GM06990 (cell line): ENCODE measurements at regions not wholly inside any gene's neighbourhood (a gene's known extent, or its start where the extent isn't known, plus 50 kb on each side); places are given as distances from the start of the nearest gene placed in this dataset.

Experiments used
- DNase-seq: peaks from one replicate; pipeline ENCODE4 v3.0.0-alpha.2; 2011; ENCODE audit not compliant: insufficient read length; ENCODE audit errors: extremely low read depth
- H3K27me3 ChIP-seq: replicated peaks from 2 replicates; pipeline ENCODE4 v1.6.0; 2011; ENCODE audit warnings: low read length; ENCODE audit not compliant: control insufficient read depth, insufficient read depth
- H3K36me3 ChIP-seq: 2 replicates; pipeline ENCODE4 v1.5.1; 2011; ENCODE audit warnings: low read length; ENCODE audit not compliant: control insufficient read depth, insufficient read depth
- H3K4me3 ChIP-seq: replicated peaks from 2 replicates; pipeline ENCODE4 v1.5.1; 2011; ENCODE audit warnings: low read depth, mild to moderate bottlenecking, control low read depth, low read length
- TF ChIP-seq, protein P1 (sequence below): IDR thresholded peaks from 2 replicates; pipeline ENCODE4 v1.5.1; 2011; ENCODE audit warnings: low read length, control low read depth, mild to moderate bottlenecking, inconsistent platforms; ENCODE audit not compliant: insufficient read depth, poor library complexity, severe bottlenecking

DNA sequence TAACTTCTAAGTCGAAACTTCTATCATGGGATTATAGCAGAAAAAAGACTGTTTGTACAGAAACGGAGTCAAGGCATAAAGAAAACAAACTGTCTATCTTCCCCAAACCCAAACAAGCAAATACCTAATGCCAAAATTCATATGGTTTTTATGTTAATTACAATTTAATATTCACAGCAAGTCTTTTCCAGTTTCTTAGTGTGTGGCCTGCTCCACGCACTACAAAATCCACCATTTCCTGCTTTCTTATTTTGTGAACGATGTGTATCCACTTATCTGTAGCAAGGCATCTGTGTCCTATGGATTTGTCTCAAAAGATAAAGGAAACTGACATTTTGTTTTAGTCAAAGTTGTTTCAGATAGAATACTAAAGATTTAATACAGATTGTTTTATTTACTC is 588.0 kb upstream of the CCDC54 start:
- no peaks in the 10 kb centered on the region for H3K27me3 ChIP-seq
- no peaks in the 10 kb centered on the region for H3K36me3 ChIP-seq
- TF ChIP-seq, protein P1, sequence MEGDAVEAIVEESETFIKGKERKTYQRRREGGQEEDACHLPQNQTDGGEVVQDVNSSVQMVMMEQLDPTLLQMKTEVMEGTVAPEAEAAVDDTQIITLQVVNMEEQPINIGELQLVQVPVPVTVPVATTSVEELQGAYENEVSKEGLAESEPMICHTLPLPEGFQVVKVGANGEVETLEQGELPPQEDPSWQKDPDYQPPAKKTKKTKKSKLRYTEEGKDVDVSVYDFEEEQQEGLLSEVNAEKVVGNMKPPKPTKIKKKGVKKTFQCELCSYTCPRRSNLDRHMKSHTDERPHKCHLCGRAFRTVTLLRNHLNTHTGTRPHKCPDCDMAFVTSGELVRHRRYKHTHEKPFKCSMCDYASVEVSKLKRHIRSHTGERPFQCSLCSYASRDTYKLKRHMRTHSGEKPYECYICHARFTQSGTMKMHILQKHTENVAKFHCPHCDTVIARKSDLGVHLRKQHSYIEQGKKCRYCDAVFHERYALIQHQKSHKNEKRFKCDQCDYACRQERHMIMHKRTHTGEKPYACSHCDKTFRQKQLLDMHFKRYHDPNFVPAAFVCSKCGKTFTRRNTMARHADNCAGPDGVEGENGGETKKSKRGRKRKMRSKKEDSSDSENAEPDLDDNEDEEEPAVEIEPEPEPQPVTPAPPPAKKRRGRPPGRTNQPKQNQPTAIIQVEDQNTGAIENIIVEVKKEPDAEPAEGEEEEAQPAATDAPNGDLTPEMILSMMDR: no peak
- DNase-seq: no peak
- no peak overlapping the region for H3K4me3 ChIP-seq

DNA sequence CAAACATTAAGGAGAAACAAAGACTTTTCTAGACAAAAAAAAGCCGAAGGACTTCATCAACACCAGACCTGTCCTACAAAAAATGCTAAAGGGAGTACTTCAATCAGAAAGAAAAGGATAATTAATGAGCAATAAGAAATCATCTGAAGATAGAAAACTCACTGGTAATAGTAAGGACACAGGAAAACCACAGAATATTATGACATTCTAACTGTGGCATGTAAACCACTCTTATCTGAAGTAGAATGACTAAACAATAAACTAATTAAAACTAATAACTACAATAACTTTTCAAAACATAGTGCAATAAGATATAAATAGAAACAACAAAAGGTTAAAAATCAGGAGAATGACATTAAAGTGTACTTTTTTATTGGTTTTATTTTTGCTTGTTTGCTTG is 584.5 kb upstream of the CCDC54 start:
- TF ChIP-seq, protein P1: no peak

DNA sequence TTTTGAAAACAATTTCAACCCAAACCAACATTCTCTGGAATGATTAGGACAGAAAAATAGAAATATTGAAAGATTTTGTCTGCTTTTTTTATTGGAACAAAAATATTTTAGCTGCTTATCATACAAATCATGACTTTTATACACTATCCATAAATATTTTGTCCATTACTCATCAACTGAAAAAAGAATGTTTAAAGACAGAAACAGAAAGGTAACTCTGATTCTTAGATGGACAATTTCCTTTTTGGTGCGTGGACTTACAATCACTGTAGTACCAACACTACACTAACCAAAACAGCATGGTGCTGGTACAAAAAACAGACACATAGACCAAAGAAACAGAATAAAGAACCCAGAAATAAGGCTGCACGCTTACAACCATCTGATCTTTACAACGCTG is 582.8 kb upstream of the CCDC54 start:
- no peak for DNase-seq
- Histone ChIP-seq H3K4me3 (no peak overlapping the region), H3K36me3 (no peaks in the 10 kb centered on the region), H3K27me3 (no peaks in the 10 kb centered on the region)
- TF ChIP-seq, protein P1: no peak

More for the DNA sequence above, 584.5 kb upstream of the CCDC54 start:
- no peak overlapping the region for H3K4me3 ChIP-seq
- no peak for DNase-seq
- H3K36me3 ChIP-seq: no peaks in the 10 kb centered on the region
- H3K27me3 ChIP-seq: no peaks in the 10 kb centered on the region

DNA sequence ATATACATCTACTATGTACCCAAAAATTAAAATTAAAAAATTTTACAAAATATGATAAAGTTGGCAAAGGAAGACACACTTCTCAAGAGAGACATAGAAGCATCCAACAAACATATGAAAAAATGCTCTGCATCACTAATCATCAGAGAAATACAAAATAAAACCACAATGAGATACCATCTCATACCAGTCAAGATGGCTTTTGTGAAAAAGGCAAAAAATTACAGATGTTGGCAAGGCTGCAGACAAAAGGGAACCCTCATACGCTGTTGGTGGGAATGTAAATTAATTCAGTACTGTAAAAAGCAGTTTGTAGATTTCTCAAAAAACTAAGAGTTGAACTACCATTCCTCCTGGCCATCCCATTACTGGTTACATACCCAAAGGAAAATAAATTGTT is 581.7 kb upstream of the CCDC54 start:
- DNase-seq: no peak
- no peak overlapping the region for H3K4me3 ChIP-seq
- TF ChIP-seq, protein P1: no peak
- no peaks in the 10 kb centered on the region for H3K27me3 ChIP-seq
- no peaks in the 10 kb centered on the region for H3K36me3 ChIP-seq

DNA sequence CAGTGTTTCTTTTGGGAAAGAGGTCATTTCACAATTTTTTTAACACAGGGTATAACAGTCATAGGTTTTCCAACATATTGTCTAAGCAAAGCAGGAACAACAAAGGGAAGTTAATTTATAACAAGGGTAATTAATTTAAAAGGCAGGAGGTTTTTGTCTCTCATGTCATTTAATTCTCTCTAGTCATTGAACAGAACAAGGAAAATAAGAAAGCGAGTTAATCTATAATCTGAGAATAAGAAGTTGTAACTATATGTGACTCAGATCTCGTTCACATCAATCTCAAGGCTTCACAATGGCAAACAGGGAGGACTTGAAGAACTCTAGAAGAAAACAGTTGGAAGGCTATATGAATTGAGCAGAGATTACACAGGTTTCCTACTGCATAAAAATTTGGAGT is 579.8 kb upstream of the CCDC54 start:
- TF ChIP-seq, protein P1: no peak
- H3K27me3 ChIP-seq: no peaks in the 10 kb centered on the region
- no peaks in the 10 kb centered on the region for H3K36me3 ChIP-seq
- no peak for DNase-seq
- no peak overlapping the region for H3K4me3 ChIP-seq

DNA sequence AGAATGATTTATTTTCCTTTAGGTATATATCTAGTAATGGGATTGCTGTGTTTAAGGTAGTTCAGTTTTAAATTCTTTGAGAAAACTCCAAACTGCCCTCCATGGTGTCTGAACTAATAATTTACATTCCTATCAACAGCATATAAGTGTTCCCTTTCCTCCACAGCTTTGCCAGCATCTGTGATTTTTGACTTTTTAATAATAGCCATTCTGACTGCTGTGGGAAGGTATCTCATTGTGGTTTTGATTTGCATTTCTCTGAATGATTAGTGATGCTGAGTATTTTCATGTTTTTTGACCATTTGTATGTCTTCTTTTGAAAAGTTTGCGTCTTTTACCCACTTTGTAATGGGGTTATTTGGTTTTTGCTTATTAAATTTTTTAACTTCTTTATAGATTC is 571.6 kb upstream of the CCDC54 start:
- DNase-seq: no peak
- Histone ChIP-seq H3K36me3 (no peaks in the 10 kb centered on the region), H3K4me3 (no peak overlapping the region), H3K27me3 (no peaks in the 10 kb centered on the region)
- TF ChIP-seq, protein P1: no peak
